HCT116 (cell line): ENCODE measurements at regions not wholly inside any gene's neighbourhood (a gene's known extent, or its start where the extent isn't known, plus 50 kb on each side); places are given as distances from the start of the nearest gene placed in this dataset.

Experiments
- ATAC-seq: fragments of 200-7000 bp; cut with Tn5 transposase; 2 replicates; pipeline ENCODE4 v1.9.1; 2020; ENCODE audit warnings: mild to moderate bottlenecking, moderate library complexity
- BruUV-seq: library from RNA; stranded (reverse); fragments of 400-500 nt; replicated peaks from 2 replicates; lab custom pipeline; 2021; lab: Mats Ljungman, UMichigan
- CTCF ChIA-PET: fragments of 300-600 bp; sonication (Branson Sonifier 250); formaldehyde crosslinking; loops from one replicate; lab custom pipeline; 2021; ENCODE audit warnings: antibody characterized with exemption; lab: Charles Lee
- POLR2A ChIA-PET: fragments of 300-600, 350-600 bp; sonication (Branson Sonifier 250); formaldehyde crosslinking; loops from one replicate; lab custom pipeline; 2021; ENCODE audit warnings: antibody characterized with exemption; lab: Charles Lee
- RAD21 ChIA-PET, 2 experiments: fragments of 300-600 bp; sonication (Branson Sonifier 250); formaldehyde crosslinking; loops; one replicate each; lab custom pipeline; 2023; ENCODE audit warnings: low total read pairs in 2 of 2; ENCODE audit not compliant: uncharacterized antibody in 2 of 2, unreplicated experiment in 2 of 2, low non-redundant PET in 1 of 2; lab: Charles Lee
- DNase-seq: peaks from one replicate; pipeline ENCODE4 v3.0.0-alpha.2; 2010; ENCODE audit warnings: low read depth, low spot score
- H2AFZ ChIP-seq: fragments of 200-600 bp; shearing (Covaris generic), sonication (generic); 2 replicates; pipeline ENCODE4 v1.6.1; 2017; ENCODE audit warnings: low read depth, mixed run types, mixed read lengths, antibody characterized with exemption, low read length; ENCODE audit not compliant: poor library complexity, severe bottlenecking
- H3K27ac ChIP-seq: 2 replicates; pipeline ENCODE4 v1.5.1; 2012; ENCODE audit warnings: low read depth, low read length
- H3K27me3 ChIP-seq: fragments of 200-600 bp; sonication (generic); 2 replicates; pipeline ENCODE4 v1.6.1; 2016; ENCODE audit warnings: mixed run types, low read length, mixed read lengths; ENCODE audit not compliant: insufficient read depth
- H3K36me3 ChIP-seq, 2 experiments: fragments of 200-500 bp in 1 of 2; fragments of 200-600 bp in 1 of 2; sonication (Bioruptor generic) in 1 of 2; sonication (generic) in 1 of 2; 2 replicates each; pipeline versions ENCODE4 v1.5.1 to v1.6.1; 2014 to 2016; ENCODE audit warnings: low read length in 2 of 2, inconsistent platforms in 1 of 2, mixed read lengths in 1 of 2, mixed run types in 1 of 2; ENCODE audit not compliant: insufficient read depth in 2 of 2, control insufficient read depth in 1 of 2
- H3K4me1 ChIP-seq, 2 experiments: fragments of 200-600 bp in 1 of 2; sonication (generic) in 1 of 2; 2 replicates each; pipeline versions ENCODE4 v1.5.1 to v1.6.1; 2012 to 2017; ENCODE audit warnings: low read length in 2 of 2, inconsistent platforms in 1 of 2, mild to moderate bottlenecking in 1 of 2, mixed read lengths in 1 of 2, mixed run types in 1 of 2, moderate library complexity in 1 of 2; ENCODE audit not compliant: insufficient read depth in 2 of 2, control insufficient read depth in 1 of 2
- H3K4me2 ChIP-seq: fragments of 200-600 bp; sonication (generic); 2 replicates; pipeline ENCODE4 v1.6.1; 2017; ENCODE audit warnings: mixed run types, low read length, mixed read lengths
- H3K4me3 ChIP-seq, 2 experiments: fragments of 200-600 bp in 1 of 2; sonication (generic) in 1 of 2; replicated peaks in 1 of 2; 2 replicates each; pipeline ENCODE4 v1.5.1; 2011 to 2016; ENCODE audit warnings: low read length in 2 of 2, control low read depth in 1 of 2, low read depth in 1 of 2, mild to moderate bottlenecking in 1 of 2, mixed read lengths in 1 of 2, mixed run types in 1 of 2
- H3K79me2 ChIP-seq: fragments of 200-600 bp; sonication (generic); 2 replicates; pipeline ENCODE4 v1.6.1; 2017; ENCODE audit warnings: mild to moderate bottlenecking, mixed run types, low read length, moderate library complexity, mixed read lengths; ENCODE audit not compliant: insufficient read depth
- H3K9ac ChIP-seq: fragments of 200-600 bp; sonication (generic); 2 replicates; pipeline ENCODE4 v1.6.1; 2016; ENCODE audit warnings: low read length, mixed read lengths
- H3K9me2 ChIP-seq: fragments of 200-600 bp; sonication (generic), shearing (Covaris generic); 2 replicates; pipeline ENCODE4 v1.6.1; 2017; ENCODE audit warnings: mixed run types, mild to moderate bottlenecking, moderate library complexity; ENCODE audit not compliant: insufficient read depth
- H3K9me3 ChIP-seq, 2 experiments: fragments of 200-500 bp in 1 of 2; fragments of 200-600 bp in 1 of 2; sonication (Bioruptor generic) in 1 of 2; sonication (generic) in 1 of 2; 2 replicates each; pipeline ENCODE4 v1.6.1; 2014 to 2017; ENCODE audit warnings: low read length in 2 of 2, mixed read lengths in 2 of 2, inconsistent platforms in 1 of 2, low read depth in 1 of 2, mild to moderate bottlenecking in 1 of 2, mixed run types in 1 of 2, moderate library complexity in 1 of 2; ENCODE audit not compliant: control insufficient read depth in 1 of 2, insufficient read depth in 1 of 2
- H4K20me1 ChIP-seq: fragments of 200-600 bp; sonication (generic), shearing (Covaris generic); 2 replicates; pipeline ENCODE4 v1.6.1; 2017; ENCODE audit warnings: mixed run types, mild to moderate bottlenecking, moderate library complexity; ENCODE audit not compliant: insufficient read depth
- ATF3 ChIP-seq: IDR thresholded peaks from 2 replicates; pipeline ENCODE4 v1.6.1; 2012
- CBX3 ChIP-seq: IDR thresholded peaks from 2 replicates; pipeline ENCODE4 v1.6.1; 2012; ENCODE audit warnings: low read depth
- EZH2 ChIP-seq: fragments of 200-600 bp; sonication (generic); IDR thresholded peaks from 2 replicates; pipeline ENCODE4 v1.6.1; 2017; ENCODE audit warnings: antibody characterized with exemption, mixed run types
- JUND ChIP-seq: IDR thresholded peaks from 2 replicates; pipeline ENCODE4 v1.6.1; 2012
- POLR2A ChIP-seq: IDR thresholded peaks from 2 replicates; pipeline ENCODE4 v1.7.0; 2011; ENCODE audit warnings: borderline replicate concordance; ENCODE audit not compliant: insufficient read depth, insufficient read length; ENCODE audit errors: extremely low read depth
- RAD21 ChIP-seq: IDR thresholded peaks from 2 replicates; pipeline ENCODE4 v1.6.1; 2012; ENCODE audit warnings: low read depth, mild to moderate bottlenecking
- SIN3A ChIP-seq: IDR thresholded peaks from 2 replicates; pipeline ENCODE4 v1.6.1; 2012; ENCODE audit warnings: low read depth
- SRF ChIP-seq: IDR thresholded peaks from 2 replicates; pipeline ENCODE4 v1.6.1; 2012; ENCODE audit warnings: low read depth
- TCF7L2 ChIP-seq: IDR thresholded peaks from 2 replicates; pipeline ENCODE4 v1.7.0; 2011; ENCODE audit warnings: borderline replicate concordance, inconsistent platforms; ENCODE audit not compliant: insufficient read depth, insufficient read length; ENCODE audit errors: extremely low read depth
- ZNF274 ChIP-seq: fragments of 200-500 bp; sonication (Bioruptor generic); IDR thresholded peaks from 2 replicates; pipeline ENCODE4 v1.6.1; 2014; ENCODE audit warnings: mild to moderate bottlenecking, low read depth, low read length, inconsistent platforms
- intact Hi-C: fragments of 100-400 bp; cut with micrococcal nuclease; formaldehyde crosslinking; loops from 2 replicates; pipeline ENCODE4 v1.10.0; 2022
- TF ChIP-seq, protein P1 (sequence below): IDR thresholded peaks from 2 replicates; pipeline ENCODE4 v1.6.1; 2012; ENCODE audit warnings: low read depth

DNA sequence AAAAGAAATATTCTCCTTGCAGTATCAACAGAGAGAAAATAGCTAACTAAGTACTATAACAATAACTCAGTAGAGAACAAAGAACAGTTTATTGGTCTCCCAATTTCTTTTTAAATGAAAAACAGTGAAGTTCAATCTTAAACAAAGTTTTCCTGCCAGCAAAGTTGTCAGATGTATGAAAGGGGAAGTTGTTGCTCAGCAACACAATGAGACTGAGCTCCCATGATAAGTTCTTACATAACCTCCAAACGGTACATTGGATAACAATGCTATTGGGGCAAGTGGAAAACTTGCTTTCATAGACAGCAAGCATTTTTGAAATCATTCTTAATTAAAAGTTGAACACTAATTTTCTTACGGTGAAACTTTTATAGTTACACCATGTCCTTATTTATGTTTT lies 94.9 kb downstream of the ALG10B start:
- ChIA-PET POLR2A (no interaction called here), CTCF (no interaction called here), RAD21 (no interaction called here)
- Histone ChIP-seq H3K27me3 (no peaks in the 10 kb centered on the region), H4K20me1 (no peaks in the 10 kb centered on the region), H3K27ac (no peak overlapping the region), H3K4me3 (no peak overlapping the region), H3K9me3 (no peaks in the 10 kb centered on the region), H3K4me1 (no peaks in the 10 kb centered on the region), H3K4me2 (no peak overlapping the region), H3K79me2 (no peaks in the 10 kb centered on the region), H2AFZ (no peak overlapping the region), H3K9ac (no peak overlapping the region), H3K36me3 (no peaks in the 10 kb centered on the region), H3K9me2 (no peaks in the 10 kb centered on the region)
- no peak for TF ChIP-seq EZH2
- no peak for TF ChIP-seq RAD21
- TF ChIP-seq ATF3 = no peak
- TF ChIP-seq TCF7L2 = no peak
- no peak for TF ChIP-seq SRF
- TF ChIP-seq ZNF274 = no peak
- TF ChIP-seq CBX3 = no peak
- no peak for TF ChIP-seq SIN3A
- TF ChIP-seq, protein P1, sequence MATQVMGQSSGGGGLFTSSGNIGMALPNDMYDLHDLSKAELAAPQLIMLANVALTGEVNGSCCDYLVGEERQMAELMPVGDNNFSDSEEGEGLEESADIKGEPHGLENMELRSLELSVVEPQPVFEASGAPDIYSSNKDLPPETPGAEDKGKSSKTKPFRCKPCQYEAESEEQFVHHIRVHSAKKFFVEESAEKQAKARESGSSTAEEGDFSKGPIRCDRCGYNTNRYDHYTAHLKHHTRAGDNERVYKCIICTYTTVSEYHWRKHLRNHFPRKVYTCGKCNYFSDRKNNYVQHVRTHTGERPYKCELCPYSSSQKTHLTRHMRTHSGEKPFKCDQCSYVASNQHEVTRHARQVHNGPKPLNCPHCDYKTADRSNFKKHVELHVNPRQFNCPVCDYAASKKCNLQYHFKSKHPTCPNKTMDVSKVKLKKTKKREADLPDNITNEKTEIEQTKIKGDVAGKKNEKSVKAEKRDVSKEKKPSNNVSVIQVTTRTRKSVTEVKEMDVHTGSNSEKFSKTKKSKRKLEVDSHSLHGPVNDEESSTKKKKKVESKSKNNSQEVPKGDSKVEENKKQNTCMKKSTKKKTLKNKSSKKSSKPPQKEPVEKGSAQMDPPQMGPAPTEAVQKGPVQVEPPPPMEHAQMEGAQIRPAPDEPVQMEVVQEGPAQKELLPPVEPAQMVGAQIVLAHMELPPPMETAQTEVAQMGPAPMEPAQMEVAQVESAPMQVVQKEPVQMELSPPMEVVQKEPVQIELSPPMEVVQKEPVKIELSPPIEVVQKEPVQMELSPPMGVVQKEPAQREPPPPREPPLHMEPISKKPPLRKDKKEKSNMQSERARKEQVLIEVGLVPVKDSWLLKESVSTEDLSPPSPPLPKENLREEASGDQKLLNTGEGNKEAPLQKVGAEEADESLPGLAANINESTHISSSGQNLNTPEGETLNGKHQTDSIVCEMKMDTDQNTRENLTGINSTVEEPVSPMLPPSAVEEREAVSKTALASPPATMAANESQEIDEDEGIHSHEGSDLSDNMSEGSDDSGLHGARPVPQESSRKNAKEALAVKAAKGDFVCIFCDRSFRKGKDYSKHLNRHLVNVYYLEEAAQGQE = no peak
- no peak for TF ChIP-seq POLR2A
- TF ChIP-seq JUND = no peak
- ATAC-seq (no peak), DNase-seq (no peak)
- intact Hi-C loops = no loop called here
- no TSS peak for BruUV-seq
